ENCODE measurements at regions not wholly inside any gene's neighbourhood (a gene's known extent, or its start where the extent isn't known, plus 50 kb on each side); places are given as distances from the start of the nearest gene placed in this dataset.

DNA sequence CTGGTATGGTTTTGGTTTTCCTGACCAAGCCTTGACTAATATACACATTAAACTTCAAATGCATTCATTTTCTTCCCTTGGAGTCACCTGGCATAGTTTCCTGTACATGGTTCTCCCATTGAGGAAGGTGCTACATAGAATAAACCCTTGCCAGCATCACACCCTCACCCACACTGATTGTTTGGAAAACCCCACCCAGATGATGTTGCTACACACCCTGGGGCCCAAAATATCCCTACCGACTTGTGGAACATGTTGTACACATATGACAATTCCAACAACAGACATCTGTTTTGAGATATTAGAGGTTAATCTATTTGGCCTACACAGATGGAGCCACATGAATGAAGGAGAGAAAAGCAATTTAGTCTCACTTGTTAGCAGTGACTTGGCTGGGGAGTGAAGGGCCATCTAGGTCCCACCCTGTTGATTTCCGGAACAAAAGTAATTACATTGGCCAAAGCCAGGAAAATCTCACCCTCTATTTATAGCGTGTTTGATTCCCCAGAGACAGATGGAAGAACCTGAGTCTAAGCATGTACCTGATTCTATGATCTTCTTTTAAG is 606.0 kb upstream of the BTBD3 start:
- peak; percentile 11 for DNase-seq

- no peak for DNase-seq
Observed at GRCh38 chr20:11315525-11315924, 602.2 kb upstream of the BTBD3 start.

DNA sequence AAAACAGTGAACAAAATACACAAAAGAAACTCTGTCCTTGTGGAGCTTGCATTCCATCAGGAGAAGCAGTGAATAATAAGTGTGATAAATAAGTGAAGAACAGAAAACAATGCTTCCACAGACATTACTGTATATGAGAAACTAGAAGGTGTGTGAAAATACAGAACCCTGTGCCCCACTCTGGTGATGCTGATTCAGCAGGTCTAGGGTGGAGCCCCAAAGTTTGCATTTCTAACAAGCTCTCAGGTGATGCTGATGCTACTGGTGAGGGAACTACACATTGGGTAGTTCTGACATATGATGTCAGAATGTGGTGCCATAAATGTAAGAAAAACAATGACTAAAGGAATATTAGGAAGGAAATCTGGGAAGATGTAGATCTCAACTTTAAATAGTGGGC is 601.4 kb upstream of the BTBD3 start:
- DNase-seq = no peak

GRCh38 chr20:11320033-11320432 is 597.7 kb upstream of the BTBD3 start:
- no peak for DNase-seq

DNA sequence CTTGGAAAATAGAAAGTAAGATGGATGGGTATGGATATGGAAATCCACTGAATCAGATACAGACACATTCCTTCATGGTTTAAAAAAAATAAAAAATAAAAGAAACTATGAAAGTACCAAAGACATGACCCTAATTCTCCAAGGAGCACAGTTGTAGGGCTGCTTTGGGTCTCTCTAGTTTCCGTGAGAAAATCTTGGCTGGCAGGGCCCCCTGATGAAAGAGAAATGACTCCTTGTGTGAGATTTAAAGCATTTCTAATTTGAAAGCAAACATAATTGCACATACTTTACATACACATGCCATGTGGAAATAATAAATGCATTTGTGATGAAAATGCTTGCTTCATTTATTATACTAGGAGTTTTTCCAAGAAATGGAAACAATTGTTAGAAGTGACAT is 593.9 kb upstream of the BTBD3 start:
- DNase-seq = peak; percentile 60

- DNase-seq = no peak
Observed at GRCh38 chr20:11324990-11325389, 592.7 kb upstream of the BTBD3 start.

DNA sequence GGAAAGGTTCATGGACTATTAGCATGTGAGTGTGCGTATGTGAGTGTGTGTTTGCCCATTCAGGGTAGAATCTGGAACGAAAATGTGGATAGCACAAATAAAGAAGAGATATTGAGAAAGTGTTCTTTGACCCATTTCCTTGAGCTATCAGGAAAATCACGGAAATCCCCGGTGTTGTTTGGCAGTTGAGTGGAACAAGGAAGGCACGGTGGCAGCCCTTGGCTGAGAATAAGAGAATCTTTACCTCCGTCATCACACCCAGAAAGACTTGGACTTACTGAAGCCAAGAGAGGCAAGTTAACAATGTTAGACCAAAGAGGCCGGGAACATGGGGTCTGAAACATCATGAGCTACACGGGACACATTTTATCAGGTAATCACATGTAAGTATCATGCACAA is 588.9 kb upstream of the BTBD3 start:
- no peak for DNase-seq

DNA sequence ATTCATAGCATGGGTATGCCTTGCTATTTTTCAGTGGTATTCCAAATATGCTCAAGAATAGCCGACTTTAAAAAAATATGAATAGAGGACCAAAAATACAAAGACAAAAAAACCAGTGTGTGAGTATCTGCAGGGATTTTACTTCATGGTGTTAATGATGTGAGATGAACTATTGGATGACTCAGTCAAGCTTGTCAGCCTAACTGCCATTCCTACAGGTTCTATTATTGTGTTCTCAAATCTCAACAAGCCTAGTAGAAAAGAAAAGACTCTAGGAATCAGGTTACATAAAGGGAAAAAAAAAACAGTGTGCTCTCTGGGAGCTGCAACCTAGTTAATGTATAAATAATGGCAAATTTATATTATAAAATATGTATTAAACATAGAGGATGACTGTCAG is 588.4 kb upstream of the BTBD3 start:
- no peak for DNase-seq

DNA sequence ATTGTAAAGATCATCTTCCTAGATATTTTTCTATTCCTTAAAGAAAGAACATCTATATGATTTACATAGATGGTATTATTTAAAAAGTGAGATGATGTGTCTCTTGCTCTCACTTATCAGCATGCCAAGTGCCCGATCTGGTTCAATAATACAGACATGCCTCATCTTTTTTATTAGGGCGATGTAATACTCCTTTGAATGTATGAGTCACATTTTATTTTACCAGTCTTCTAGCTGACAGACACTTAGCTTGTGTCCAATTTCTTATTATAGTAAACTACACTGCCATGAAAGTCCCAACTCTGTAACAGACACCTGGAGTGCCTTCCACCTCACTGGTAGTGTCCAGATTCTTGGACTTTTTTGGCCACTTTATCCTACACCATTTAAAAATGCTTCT is 586.6 kb upstream of the BTBD3 start:
- no peak for DNase-seq

- peak; percentile 7 for DNase-seq
Observed at GRCh38 chr20:11332381-11332780, 585.3 kb upstream of the BTBD3 start.

DNA sequence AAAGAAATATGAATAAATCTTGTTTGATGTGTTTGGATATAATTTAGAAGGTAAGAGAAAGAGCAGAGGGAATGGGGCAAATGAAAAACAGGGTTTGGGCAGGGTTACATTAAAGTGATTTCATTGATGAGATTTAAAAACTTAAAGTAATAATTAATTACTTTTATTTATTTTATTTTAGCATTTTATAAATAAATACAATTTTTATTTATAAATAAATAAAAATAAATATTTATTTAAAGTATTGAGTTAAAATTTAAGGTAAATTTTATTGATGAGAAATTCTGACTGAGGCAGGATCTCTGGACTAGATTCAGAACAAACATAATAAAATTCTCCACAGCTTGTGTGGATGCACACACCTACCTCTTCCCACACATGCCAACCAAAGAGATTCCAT is 584.1 kb upstream of the BTBD3 start:
- DNase-seq = no peak

DNA sequence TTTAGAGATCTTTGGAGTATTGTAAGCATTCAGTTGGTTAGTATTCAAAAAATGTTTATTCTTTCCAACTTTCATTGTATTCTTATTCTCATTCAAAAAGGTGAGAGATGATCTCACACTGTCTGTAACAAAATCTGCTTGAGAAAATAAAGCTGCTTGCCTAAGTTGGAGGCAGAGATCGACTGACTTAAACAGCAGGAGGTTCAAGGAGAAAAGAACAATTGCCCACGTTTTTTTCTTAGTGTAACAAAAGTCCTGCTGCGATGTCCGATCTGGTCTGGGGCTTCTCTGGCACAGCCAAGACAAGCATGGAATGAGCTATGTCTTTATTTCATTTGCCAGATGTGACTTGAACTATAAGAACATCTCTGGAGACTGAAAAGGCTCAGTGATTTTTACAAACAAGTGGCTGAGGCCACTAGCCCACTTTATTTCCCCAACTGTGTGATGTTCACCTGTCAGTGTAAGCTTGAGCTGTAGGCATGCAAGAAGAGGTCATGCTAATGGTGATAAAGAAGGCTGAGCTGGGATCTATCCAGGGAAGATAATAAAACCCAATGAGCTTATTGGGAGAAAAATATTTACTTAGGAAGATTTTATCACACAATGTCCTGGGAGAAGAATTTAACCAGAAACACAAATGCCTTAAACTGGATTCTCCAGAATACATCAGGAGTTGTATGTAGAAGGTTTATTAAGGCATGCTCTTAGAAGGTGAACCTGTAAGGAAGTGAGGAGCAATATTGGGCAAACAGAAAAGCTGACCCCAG is 580.1 kb upstream of the BTBD3 start:
- no peak for DNase-seq

DNA sequence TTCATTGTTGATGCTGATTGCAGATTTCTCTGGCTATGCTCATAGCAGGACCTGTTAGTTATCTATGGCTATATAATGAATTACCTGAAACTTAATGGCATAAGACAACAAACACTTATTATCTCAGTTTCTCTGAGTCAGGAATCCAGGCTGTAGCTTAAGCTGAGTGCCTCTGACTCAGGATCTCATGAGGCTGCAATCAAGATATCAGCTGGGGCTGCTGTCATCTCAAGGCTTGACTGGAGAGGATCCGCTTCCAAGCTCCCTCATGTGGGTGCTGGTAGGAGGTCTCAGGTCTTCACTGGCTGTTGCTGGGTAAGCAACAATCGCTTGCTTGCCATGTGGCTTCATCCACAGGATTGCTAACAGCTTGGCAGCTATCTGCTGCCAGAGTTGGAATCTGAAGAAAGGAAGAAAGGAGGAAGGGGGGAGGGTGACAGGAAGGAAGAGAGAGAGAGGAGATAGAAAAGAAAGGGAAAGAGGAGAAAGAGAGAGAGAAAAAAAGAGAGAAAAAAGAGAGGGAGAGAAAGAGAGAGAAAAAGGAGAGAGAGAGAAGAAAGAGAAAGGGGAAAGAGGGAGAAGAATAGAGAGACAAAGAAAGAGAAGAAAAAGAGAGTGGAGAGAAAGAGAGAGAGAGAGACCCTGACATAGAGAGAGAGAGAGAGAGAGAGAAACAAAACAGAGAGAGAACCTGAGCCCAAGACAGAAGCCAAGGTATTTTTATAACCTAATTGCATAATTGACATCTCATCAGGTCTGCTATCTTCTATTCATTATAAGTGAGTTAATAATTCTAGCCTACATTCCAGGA is 579.0 kb upstream of the BTBD3 start:
- no peak for DNase-seq

DNA sequence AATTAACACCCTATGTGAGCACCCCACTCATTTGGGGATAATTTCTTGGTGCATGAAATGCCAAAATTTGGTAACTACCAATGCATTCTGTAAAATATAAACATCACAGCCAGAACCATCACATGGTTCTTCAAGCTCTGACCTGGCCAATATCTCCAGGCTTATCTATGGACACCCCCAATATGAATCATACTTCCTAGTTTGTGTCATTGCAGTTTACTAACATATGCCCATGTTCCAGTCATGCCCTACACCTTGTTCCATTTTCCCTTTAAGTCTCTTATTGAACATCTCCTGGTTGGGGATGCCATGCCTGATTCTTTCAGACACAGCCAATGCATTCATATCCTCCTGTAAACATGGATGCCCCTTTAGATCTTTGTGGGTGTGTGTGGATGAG is 572.8 kb upstream of the BTBD3 start:
- DNase-seq = no peak

- no peak for DNase-seq
Observed at GRCh38 chr20:11347738-11348137, 570.0 kb upstream of the BTBD3 start.

DNA sequence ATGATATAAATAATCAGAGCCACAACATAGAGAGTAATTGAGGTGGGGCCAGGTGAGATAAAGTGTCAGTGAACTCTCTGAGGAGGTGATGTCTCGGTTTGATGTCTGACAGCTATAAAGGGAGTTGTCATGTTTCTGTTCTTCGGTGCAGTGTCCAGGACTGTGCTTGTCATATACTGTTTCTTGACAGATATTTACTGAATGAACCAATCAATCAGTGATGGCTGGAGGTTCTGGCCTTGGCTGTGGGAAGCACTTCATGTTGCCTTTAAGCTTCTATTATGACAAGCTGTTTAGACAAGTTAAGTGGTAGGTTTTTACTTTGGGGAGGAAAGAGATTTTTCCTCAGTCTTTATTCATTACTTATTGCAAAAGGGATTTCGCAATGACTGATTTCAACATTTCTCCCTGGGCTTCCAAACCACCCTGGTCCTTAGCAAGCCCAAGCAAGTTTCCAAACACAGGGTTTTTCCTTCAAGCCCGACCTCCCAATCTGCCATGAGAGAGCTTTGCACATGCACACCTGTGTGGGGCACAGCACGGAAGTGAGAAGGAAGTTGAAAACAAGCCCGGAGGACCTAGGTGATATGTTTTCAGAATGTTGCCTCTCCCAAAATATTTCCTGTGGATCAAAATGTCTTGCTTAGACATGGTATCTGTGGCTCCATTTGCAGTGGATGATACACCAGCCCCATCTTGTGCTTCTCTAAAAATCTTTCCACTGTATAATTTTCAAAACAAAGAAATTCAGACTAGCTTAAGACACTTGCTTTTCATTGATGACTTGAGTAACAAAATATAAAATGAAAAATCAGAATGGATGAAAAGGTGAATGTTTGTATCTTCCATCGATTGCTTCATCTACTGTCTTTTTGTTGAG is 567.3 kb upstream of the BTBD3 start:
- DNase-seq = peak; percentile 34

GRCh38 chr20:11352041-11352440 is 565.7 kb upstream of the BTBD3 start:
- DNase-seq = no peak

- DNase-seq = no peak
Observed at GRCh38 chr20:11354846-11355245, 562.8 kb upstream of the BTBD3 start.

DNA sequence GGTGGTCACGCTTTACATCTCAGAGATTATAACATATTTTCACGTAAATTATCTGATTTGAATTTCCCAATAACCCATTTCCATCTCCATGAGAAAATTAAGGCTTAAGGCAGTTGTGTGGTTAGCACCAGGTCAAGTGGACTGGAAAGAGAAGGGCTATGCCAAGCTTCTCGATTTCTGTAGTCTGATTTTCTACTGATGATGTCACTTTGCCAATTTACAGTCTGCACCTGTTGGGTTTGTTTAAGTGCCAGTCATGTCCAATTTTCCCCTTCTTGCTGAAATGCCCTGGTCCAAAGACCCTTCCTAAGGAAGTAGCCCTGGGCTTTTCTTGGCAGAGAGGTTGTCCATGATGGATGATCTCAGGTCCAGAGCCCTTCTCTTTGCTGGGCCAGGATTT is 562.3 kb upstream of the BTBD3 start:
- no peak for DNase-seq

DNA sequence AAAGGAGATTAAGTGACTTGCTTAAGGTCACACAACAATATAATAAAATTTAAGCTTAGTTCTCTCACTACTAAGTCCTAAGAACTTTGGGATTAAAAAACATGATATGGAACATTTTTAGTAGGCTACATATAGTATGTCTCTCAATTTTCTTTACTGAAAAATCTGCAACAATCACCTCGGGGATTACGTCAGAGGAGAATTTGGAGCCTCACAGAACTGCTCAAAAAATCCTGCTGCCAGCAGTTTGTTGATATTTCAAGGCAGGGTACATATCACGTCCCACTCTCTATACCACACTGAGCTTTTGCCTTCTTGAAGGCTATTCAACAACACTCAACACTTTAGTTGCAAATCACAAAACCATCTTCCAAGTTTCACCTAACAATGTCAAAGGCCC is 561.6 kb upstream of the BTBD3 start:
- no peak for DNase-seq

DNA sequence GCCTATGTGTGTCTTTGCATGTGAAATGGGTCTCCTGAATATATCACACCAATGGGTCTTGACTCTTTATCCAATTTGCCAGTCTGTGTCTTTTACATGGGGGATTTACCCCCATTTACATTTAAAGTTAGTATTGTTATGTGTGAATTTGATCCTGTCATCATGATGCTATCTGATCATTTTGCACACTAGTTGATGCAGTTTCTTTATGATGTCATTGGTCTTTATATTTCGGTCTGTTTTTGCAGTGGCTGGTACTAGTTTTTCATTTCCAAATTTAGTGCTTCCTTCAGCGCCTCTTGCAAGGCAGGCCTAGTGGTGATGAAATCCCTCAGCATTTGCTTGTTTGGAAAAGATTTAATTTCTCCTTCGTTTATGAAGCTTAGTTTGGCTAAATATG is 555.2 kb upstream of the BTBD3 start:
- no peak for DNase-seq

DNA sequence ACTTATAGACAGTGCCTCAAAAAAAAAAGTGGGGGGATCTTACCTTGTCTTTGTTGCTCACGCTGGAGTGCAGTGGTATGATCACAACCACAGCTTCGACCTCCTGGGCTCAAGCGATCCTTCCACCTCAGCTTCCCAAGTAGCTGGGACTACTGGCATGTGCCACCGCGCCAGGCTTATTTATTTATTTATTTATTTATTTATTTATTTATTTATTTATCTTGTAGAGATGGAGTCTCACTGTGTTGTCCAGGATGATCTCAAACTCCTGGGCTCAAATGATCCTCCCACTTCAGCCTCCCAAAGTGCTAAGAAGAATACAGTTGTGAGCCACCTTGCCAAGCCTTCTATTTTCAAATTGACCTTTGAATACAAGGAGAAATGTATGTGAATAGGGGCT is 553.0 kb upstream of the BTBD3 start:
- DNase-seq = no peak

- no peak for DNase-seq
Observed at GRCh38 chr20:11366660-11367059, 551.0 kb upstream of the BTBD3 start.
